NCI-H128 (cell line): ENCODE measurements at regions not wholly inside any gene's neighbourhood (a gene's known extent, or its start where the extent isn't known, plus 50 kb on each side); places are given as distances from the start of the nearest gene placed in this dataset.

ENCODE experiments used
- DNase-seq: peaks from one replicate; lab custom pipeline; 2025; ENCODE audit not compliant: unreplicated experiment; lab: John Stamatoyannopoulos, UW

GRCh38 chr1:30383221-30383711, 340.1 kb downstream of the MATN1 start:
- DNase-seq: no peak

GRCh38 chr1:30382496-30382895, 340.9 kb downstream of the MATN1 start:
- no peak for DNase-seq

GRCh38 chr1:30381671-30382365, 341.6 kb downstream of the MATN1 start:
- DNase-seq: no peak

- DNase-seq: no peak
Measured at GRCh38 chr1:30381266-30381665, 342.1 kb downstream of the MATN1 start.

- DNase-seq: no peak
Measured at GRCh38 chr1:30380625-30380984, 342.8 kb downstream of the MATN1 start.

- DNase-seq: peak; percentile 80
Measured at GRCh38 chr1:30379684-30380624, 343.4 kb downstream of the MATN1 start.

GRCh38 chr1:30378991-30379581, 344.3 kb downstream of the MATN1 start:
- DNase-seq: no peak

- DNase-seq: no peak
Measured at GRCh38 chr1:30378003-30378596, 345.3 kb downstream of the MATN1 start.

- no peak for DNase-seq
Measured at GRCh38 chr1:30377230-30378002, 346.0 kb downstream of the MATN1 start.

GRCh38 chr1:30376054-30376697, 347.2 kb downstream of the MATN1 start:
- DNase-seq: no peak

GRCh38 chr1:30375156-30375555, 348.2 kb downstream of the MATN1 start:
- no peak for DNase-seq

- DNase-seq: no peak
Measured at GRCh38 chr1:30374400-30375070, 348.9 kb downstream of the MATN1 start.

GRCh38 chr1:30373471-30374399, 349.6 kb downstream of the MATN1 start:
- DNase-seq: no peak

- no peak for DNase-seq
Measured at GRCh38 chr1:30372792-30373433, 350.5 kb downstream of the MATN1 start.

- no peak for DNase-seq
Measured at GRCh38 chr1:30371888-30372791, 351.2 kb downstream of the MATN1 start.

GRCh38 chr1:30371179-30371788, 352.1 kb downstream of the MATN1 start:
- DNase-seq: no peak
